ENCODE measurements at regions not wholly inside any gene's neighbourhood (a gene's known extent, or its start where the extent isn't known, plus 50 kb on each side); places are given as distances from the start of the nearest gene placed in this dataset.

DNA sequence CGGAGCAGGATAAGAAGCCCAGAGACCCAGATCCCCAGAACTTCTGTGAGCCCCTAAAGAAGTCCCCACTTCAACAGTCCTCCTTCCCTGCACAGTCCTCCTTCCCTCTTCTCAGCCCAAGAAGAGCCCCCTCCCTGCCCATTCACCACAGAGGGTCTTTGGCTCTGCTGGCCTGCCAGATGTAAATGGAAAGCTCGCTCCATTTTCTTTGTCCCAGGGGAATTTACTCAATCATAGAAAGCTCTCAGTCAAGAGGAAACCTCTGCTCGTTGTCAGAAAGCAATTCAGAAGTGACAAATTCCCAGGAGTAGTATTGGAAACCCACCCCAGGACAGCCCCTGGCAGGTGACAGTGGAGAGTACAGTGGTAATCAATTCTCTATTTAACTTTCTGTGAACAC is 105.5 kb upstream of the SMAD3 start:
- 64 to 75% (median 72%) methylated on average over 3 of the region's 3 CpGs for WGBS, 5 donors
- H3K36me3 ChIP-seq: no peaks in the 10 kb centered on the region
- TF ChIP-seq, protein P1, sequence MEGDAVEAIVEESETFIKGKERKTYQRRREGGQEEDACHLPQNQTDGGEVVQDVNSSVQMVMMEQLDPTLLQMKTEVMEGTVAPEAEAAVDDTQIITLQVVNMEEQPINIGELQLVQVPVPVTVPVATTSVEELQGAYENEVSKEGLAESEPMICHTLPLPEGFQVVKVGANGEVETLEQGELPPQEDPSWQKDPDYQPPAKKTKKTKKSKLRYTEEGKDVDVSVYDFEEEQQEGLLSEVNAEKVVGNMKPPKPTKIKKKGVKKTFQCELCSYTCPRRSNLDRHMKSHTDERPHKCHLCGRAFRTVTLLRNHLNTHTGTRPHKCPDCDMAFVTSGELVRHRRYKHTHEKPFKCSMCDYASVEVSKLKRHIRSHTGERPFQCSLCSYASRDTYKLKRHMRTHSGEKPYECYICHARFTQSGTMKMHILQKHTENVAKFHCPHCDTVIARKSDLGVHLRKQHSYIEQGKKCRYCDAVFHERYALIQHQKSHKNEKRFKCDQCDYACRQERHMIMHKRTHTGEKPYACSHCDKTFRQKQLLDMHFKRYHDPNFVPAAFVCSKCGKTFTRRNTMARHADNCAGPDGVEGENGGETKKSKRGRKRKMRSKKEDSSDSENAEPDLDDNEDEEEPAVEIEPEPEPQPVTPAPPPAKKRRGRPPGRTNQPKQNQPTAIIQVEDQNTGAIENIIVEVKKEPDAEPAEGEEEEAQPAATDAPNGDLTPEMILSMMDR (IDR thresholded peaks at IDR 0.05 in 8 of 11, conservative IDR thresholded peaks at IDR 0.05 in 3 of 11): no peak
- no peak for TF ChIP-seq POLR2A (IDR thresholded peaks at IDR 0.05)
- no peak for TF ChIP-seq POLR2AphosphoS5 (IDR thresholded peaks at IDR 0.05)
- no peaks in the 10 kb centered on the region for H3K27me3 ChIP-seq (replicated peaks in 1 of 7)
- peaks cover 0 to 13% (median 7%) of the 10 kb centered on the region in 6 donors for H3K4me1 ChIP-seq
- intact Hi-C loops (cut with DNase I; ENCODE audit: low total_unique reads): no loop called here
- no peaks in the 10 kb centered on the region for H3K9me3 ChIP-seq
- no peak overlapping the region for H3K4me3 ChIP-seq
- no peak overlapping the region for H3K27ac ChIP-seq
- no peak for DNase-seq

DNA sequence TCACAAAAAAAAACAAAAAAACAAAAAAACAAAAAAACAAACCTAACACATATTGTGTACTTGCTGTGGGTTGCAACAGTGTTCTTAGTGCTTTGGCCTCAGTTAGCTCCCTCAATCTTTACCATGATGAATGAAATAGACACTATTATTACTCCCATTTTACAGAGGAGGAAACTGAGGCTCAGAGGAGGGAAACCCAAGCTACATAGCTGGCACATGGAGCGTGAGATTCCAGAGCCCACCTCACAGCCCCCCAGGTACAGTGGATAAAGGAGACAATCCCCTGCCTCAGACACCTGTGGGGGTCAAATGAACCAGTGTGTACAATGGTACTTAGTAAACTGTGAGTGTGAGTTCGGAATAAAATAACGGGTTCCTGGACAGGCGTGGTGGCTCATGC is 104.9 kb upstream of the SMAD3 start:
- TF ChIP-seq, protein P1 (IDR thresholded peaks at IDR 0.05 in 8 of 11, conservative IDR thresholded peaks at IDR 0.05 in 3 of 11): no peak
- no peak for TF ChIP-seq POLR2A (IDR thresholded peaks at IDR 0.05)
- no peak for TF ChIP-seq POLR2AphosphoS5 (IDR thresholded peaks at IDR 0.05)
- no peaks in the 10 kb centered on the region for H3K27me3 ChIP-seq (replicated peaks in 1 of 7)
- WGBS, 5 donors: 92 to 99% (median 96%) methylated on average over 4 of the region's 4 CpGs
- H3K36me3 ChIP-seq: no peaks in the 10 kb centered on the region
- DNase-seq: no peak
- no peak overlapping the region for H3K4me3 ChIP-seq
- intact Hi-C loops (cut with DNase I; ENCODE audit: low total_unique reads): no loop called here
- H3K9me3 ChIP-seq: no peaks in the 10 kb centered on the region
- H3K4me1 ChIP-seq: peaks cover 0 to 13% (median 7%) of the 10 kb centered on the region in 6 donors
- H3K27ac ChIP-seq: no peak overlapping the region

DNA sequence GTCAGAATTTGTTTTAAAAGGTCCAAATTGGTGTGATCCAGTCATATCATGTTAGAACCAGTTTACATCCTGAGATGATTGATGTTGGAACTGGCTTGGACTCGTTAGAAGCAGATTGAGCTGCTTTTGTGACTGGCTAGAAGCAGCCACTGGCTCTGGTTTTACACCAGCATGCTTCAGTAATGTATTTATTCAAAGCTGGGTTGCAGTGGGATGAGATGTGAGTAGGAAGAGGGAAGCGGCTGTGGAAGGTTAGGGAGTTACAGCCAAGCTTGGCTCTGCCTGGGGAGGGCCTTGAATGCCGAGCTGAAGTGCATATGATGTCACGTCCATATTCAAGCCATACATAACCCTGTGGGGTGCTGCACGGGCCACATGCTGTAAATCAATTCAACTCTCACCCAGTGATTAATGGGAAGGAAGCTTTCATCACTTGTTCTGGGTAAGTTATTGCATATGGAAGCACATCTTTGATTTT is 104.0 kb upstream of the SMAD3 start:
- Histone ChIP-seq H3K27ac (no peak overlapping the region), H3K9me3 (no peaks in the 10 kb centered on the region), H3K27me3 (replicated peaks in 1 of 7) (no peaks in the 10 kb centered on the region), H3K4me1 (peaks cover 0 to 13% (median 7%) of the 10 kb centered on the region in 6 donors), H3K36me3 (no peaks in the 10 kb centered on the region), H3K4me3 (no peak overlapping the region)
- intact Hi-C loops (cut with DNase I; ENCODE audit: low total_unique reads): no loop called here
- TF ChIP-seq, protein P1 (IDR thresholded peaks at IDR 0.05 in 8 of 11, conservative IDR thresholded peaks at IDR 0.05 in 3 of 11): no peak
- TF ChIP-seq POLR2A (IDR thresholded peaks at IDR 0.05): no peak
- no peak for TF ChIP-seq POLR2AphosphoS5 (IDR thresholded peaks at IDR 0.05)
- WGBS, 5 donors: 50 to 72% (median 61%) methylated on average over 5 of the region's 5 CpGs
- DNase-seq: no peak

DNA sequence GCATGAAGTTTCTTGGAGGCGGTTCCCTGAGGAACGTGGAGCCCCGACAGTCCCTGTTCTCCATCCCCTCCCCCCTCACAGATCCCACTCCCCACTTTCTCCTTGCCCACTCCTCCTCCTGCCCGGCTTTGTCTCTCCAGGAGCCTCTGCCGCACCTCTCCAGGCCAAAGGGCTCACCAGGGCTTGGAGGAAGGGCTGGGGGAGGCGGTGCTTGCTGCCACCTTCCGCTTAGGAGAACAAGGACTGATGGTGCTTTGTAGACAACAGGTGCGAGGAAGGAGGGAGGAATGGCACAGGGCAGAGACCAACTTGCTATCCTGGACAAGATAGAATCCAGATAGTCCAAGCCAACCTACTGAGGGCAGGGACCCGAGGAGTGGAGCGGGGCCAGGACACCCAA is 103.5 kb upstream of the SMAD3 start:
- DNase-seq: no peak
- Histone ChIP-seq H3K4me1 (peaks cover 0 to 13% (median 7%) of the 10 kb centered on the region in 6 donors), H3K4me3 (no peak overlapping the region), H3K36me3 (no peaks in the 10 kb centered on the region), H3K27me3 (replicated peaks in 1 of 7) (no peaks in the 10 kb centered on the region), H3K27ac (no peak overlapping the region), H3K9me3 (no peaks in the 10 kb centered on the region)
- TF ChIP-seq POLR2A (IDR thresholded peaks at IDR 0.05) (no peak), POLR2AphosphoS5 (IDR thresholded peaks at IDR 0.05) (no peak)
- TF ChIP-seq, protein P1 (IDR thresholded peaks at IDR 0.05 in 8 of 11, conservative IDR thresholded peaks at IDR 0.05 in 3 of 11): no peak
- intact Hi-C loops (cut with DNase I; ENCODE audit: low total_unique reads): no loop called here
- WGBS, 5 donors: 89 to 96% (median 92%) methylated on average over 10 of the region's 10 CpGs

Measured in spleen (tissue), 11 donors.